ENCODE measurements at regions not wholly inside any gene's neighbourhood (a gene's known extent, or its start where the extent isn't known, plus 50 kb on each side); places are given as distances from the start of the nearest gene placed in this dataset.

DNA sequence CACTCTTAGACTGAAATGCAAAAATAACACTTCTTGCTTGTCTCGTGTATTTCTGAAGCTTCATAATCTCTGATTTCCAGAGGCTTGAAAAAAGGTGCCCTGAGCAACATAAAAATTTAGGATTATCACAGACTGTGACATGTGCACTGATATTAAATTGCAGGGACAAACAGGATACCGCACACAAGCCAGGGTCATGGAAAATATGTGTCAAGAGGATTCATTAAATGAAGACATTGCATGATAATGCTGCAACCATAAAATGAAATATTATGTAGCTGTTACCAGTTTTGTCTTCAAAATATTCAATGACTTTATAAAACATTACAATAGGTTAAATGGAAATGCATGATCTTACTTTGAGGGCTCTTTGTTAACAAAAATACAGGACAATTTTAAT is 328.0 kb downstream of the KCTD8 start:
- no peak for DNase-seq (ENCODE audit: low read depth)

DNA sequence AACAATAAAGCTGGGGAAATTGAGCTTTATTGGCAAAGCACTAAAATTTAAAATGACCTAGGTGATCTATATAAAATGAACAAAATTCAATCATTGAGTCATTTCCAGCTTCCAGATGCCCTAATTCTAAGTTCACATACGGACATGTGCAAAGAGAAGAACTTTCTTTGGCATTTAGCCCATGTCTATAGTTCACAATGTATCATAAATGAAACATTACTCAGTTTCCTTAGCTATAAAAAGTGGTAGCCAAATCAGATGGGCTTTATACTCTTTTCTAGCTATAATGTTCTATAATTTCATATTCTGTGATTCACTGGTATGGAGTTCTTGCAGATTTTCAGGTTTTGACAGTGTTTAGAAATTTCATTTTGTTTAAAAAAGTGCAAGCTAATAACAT is 327.4 kb downstream of the KCTD8 start:
- no peak for DNase-seq (ENCODE audit: low read depth)
